Neural progenitor cell (in vitro differentiated cells): ENCODE measurements at regions not wholly inside any gene's neighbourhood (a gene's known extent, or its start where the extent isn't known, plus 50 kb on each side); places are given as distances from the start of the nearest gene placed in this dataset.

Source experiments
- DNase-seq: peaks from one replicate; pipeline ENCODE4 v3.0.0-alpha.2; 2016; ENCODE audit warnings: low spot score
- H2AFZ ChIP-seq: fragments of 200-600 bp; sonication (generic); replicated peaks from 2 replicates; pipeline ENCODE4 v1.6.1; 2016; ENCODE audit warnings: antibody characterized with exemption
- H3F3A ChIP-seq: fragments of 200-600 bp; sonication (generic); 2 replicates; pipeline ENCODE4 v1.6.1; 2016; ENCODE audit warnings: antibody characterized with exemption, low read depth
- H3K27ac ChIP-seq: fragments of 200-600 bp; sonication (generic); 2 replicates; pipeline ENCODE4 v1.5.1; 2016; ENCODE audit warnings: mild to moderate bottlenecking
- H3K27me3 ChIP-seq: fragments of 200-600 bp; sonication (generic); 2 replicates; pipeline ENCODE4 v1.6.1; 2016; ENCODE audit warnings: mild to moderate bottlenecking, moderate library complexity
- H3K36me3 ChIP-seq: fragments of 200-600 bp; sonication (generic); 2 replicates; pipeline ENCODE4 v1.5.1; 2016
- H3K4me1 ChIP-seq: fragments of 200-600 bp; sonication (generic); 2 replicates; pipeline ENCODE4 v1.6.1; 2016; ENCODE audit warnings: mixed run types
- H3K4me2 ChIP-seq: fragments of 200-600 bp; sonication (generic); 2 replicates; pipeline ENCODE4 v1.6.1; 2016
- H3K4me3 ChIP-seq: fragments of 200-600 bp; sonication (generic); 2 replicates; pipeline ENCODE4 v1.5.1; 2016
- H3K79me2 ChIP-seq: fragments of 200-600 bp; sonication (generic); 2 replicates; pipeline ENCODE4 v1.6.1; 2016; ENCODE audit warnings: low read depth
- H3K9ac ChIP-seq: fragments of 200-600 bp; sonication (generic); 2 replicates; pipeline ENCODE4 v1.6.1; 2016
- H3K9me3 ChIP-seq: fragments of 200-600 bp; sonication (generic); 2 replicates; pipeline ENCODE4 v1.5.1; 2016; ENCODE audit warnings: low read depth
- H4K20me1 ChIP-seq: fragments of 200-600 bp; sonication (generic); 2 replicates; pipeline ENCODE4 v1.6.1; 2016; ENCODE audit warnings: low read depth
- H3K27ac Mint-ChIP-seq: 3 replicates; pipeline ENCODE4 v1.8.0; 2021; ENCODE audit warnings: mixed read lengths
- H3K27me3 Mint-ChIP-seq: 2 replicates; pipeline ENCODE4 v1.8.0; 2022; ENCODE audit warnings: low read depth, mild to moderate bottlenecking, inconsistent platforms, moderate library complexity, mixed read lengths; ENCODE audit not compliant: insufficient read depth
- H3K36me3 Mint-ChIP-seq: 3 replicates; pipeline ENCODE4 v1.8.0; 2021; ENCODE audit warnings: mixed read lengths
- H3K4me1 Mint-ChIP-seq: 3 replicates; pipeline ENCODE4 v1.8.0; 2021; ENCODE audit warnings: mixed read lengths
- H3K4me3 Mint-ChIP-seq: 3 replicates; pipeline ENCODE4 v1.8.0; 2021; ENCODE audit warnings: mild to moderate bottlenecking, moderate library complexity, mixed read lengths
- H3K9me3 Mint-ChIP-seq: 3 replicates; pipeline ENCODE4 v1.8.0; 2020; ENCODE audit warnings: mixed read lengths
- EZH2 ChIP-seq: fragments of 200-600 bp; sonication (generic); IDR thresholded peaks from 2 replicates; pipeline ENCODE4 v1.6.1; 2017; ENCODE audit warnings: antibody characterized with exemption, mild to moderate bottlenecking, moderate library complexity
- EZH2phosphoT487 ChIP-seq: fragments of 200-600 bp; sonication (generic); IDR thresholded peaks from 2 replicates; pipeline ENCODE4 v1.6.1; 2017; ENCODE audit warnings: antibody characterized with exemption
- TF ChIP-seq, protein P1 (sequence below): fragments of 200-600 bp; sonication (generic); IDR thresholded peaks from 2 replicates; pipeline ENCODE4 v1.5.1; 2017; ENCODE audit warnings: antibody characterized with exemption, mild to moderate bottlenecking

GRCh38 chr15:61522411-61522810, 293.3 kb upstream of the RORA start:
- no peaks in the 10 kb centered on the region for H3K36me3 Mint-ChIP-seq

DNA sequence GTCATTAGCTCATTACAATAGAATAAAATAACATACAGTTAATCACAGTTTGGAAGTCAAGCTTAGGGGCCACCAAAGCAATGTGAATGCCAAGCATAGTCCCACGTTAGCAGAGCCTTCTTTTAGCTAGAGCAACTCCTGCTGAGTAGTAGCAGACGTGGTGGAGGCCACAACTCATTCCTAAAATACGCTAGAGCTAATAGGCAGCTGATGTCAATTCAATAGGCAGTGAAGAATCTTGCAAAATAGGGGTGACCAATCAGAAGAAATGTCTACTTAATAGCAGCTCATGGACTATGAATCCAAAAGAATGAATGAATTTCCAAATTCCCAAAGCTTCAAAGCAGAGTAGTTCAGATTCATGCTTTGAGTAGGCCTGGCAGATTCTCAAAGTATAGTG, 292.9 kb upstream of the RORA start:
- H3K4me3 Mint-ChIP-seq = no peak overlapping the region
- no peak overlapping the region for H3K4me3 ChIP-seq

More at GRCh38 chr15:61522411-61522810, 293.3 kb upstream of the RORA start:
- Histone ChIP-seq H3K9ac (no peak overlapping the region), H3K9me3 (no peaks in the 10 kb centered on the region), H3K27ac (no peak overlapping the region), H3K79me2 (no peaks in the 10 kb centered on the region), H3K4me2 (no peak overlapping the region), H3K4me1 (peaks cover 15% of the 10 kb centered on the region), H2AFZ (no peak overlapping the region), H3K36me3 (no peaks in the 10 kb centered on the region), H3K27me3 (no peaks in the 10 kb centered on the region), H3K4me3 (no peak overlapping the region), H3F3A (no peaks in the 10 kb centered on the region), H4K20me1 (no peaks in the 10 kb centered on the region)
- Mint-ChIP-seq H3K27ac (no peak overlapping the region), H3K4me3 (no peak overlapping the region), H3K27me3 (peaks cover 10% of the 10 kb centered on the region), H3K4me1 (peaks cover 3% of the 10 kb centered on the region), H3K9me3 (no peaks in the 10 kb centered on the region)
- no peak for TF ChIP-seq EZH2phosphoT487
- TF ChIP-seq, protein P1, sequence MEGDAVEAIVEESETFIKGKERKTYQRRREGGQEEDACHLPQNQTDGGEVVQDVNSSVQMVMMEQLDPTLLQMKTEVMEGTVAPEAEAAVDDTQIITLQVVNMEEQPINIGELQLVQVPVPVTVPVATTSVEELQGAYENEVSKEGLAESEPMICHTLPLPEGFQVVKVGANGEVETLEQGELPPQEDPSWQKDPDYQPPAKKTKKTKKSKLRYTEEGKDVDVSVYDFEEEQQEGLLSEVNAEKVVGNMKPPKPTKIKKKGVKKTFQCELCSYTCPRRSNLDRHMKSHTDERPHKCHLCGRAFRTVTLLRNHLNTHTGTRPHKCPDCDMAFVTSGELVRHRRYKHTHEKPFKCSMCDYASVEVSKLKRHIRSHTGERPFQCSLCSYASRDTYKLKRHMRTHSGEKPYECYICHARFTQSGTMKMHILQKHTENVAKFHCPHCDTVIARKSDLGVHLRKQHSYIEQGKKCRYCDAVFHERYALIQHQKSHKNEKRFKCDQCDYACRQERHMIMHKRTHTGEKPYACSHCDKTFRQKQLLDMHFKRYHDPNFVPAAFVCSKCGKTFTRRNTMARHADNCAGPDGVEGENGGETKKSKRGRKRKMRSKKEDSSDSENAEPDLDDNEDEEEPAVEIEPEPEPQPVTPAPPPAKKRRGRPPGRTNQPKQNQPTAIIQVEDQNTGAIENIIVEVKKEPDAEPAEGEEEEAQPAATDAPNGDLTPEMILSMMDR = no peak
- no peak for TF ChIP-seq EZH2
- DNase-seq = no peak

GRCh38 chr15:61519296-61519695, 290.2 kb upstream of the RORA start:
- no peak for TF ChIP-seq EZH2phosphoT487
- TF ChIP-seq EZH2 = no peak
- TF ChIP-seq, protein P1 = no peak
- Histone ChIP-seq H3K27ac (no peak overlapping the region), H3K36me3 (no peaks in the 10 kb centered on the region), H4K20me1 (no peaks in the 10 kb centered on the region), H3F3A (no peaks in the 10 kb centered on the region), H3K9ac (no peak overlapping the region), H2AFZ (peak overlapping the region; percentile 33), H3K4me1 (peaks cover 11% of the 10 kb centered on the region), H3K4me2 (peak overlapping the region; percentile 15), H3K79me2 (no peaks in the 10 kb centered on the region), H3K9me3 (no peaks in the 10 kb centered on the region), H3K27me3 (no peaks in the 10 kb centered on the region), H3K4me3 (no peak overlapping the region)
- Mint-ChIP-seq H3K27ac (no peak overlapping the region), H3K9me3 (no peaks in the 10 kb centered on the region), H3K36me3 (no peaks in the 10 kb centered on the region), H3K4me3 (no peak overlapping the region), H3K27me3 (peaks cover 3% of the 10 kb centered on the region), H3K4me1 (peaks cover 3% of the 10 kb centered on the region)
- no peak for DNase-seq

More for the DNA sequence above, 292.9 kb upstream of the RORA start:
- Mint-ChIP-seq H3K27ac (no peak overlapping the region), H3K36me3 (no peaks in the 10 kb centered on the region), H3K9me3 (no peaks in the 10 kb centered on the region), H3K27me3 (peaks cover 10% of the 10 kb centered on the region), H3K4me1 (peaks cover 3% of the 10 kb centered on the region)
- no peak overlapping the region for H3K27ac ChIP-seq
- H3K9me3 ChIP-seq = no peaks in the 10 kb centered on the region
- no peaks in the 10 kb centered on the region for H4K20me1 ChIP-seq
- no peaks in the 10 kb centered on the region for H3K27me3 ChIP-seq
- TF ChIP-seq, protein P1 = no peak
- no peak for TF ChIP-seq EZH2
- TF ChIP-seq EZH2phosphoT487 = no peak
- no peak for DNase-seq
- peaks cover 13% of the 10 kb centered on the region for H3K4me1 ChIP-seq
- H3F3A ChIP-seq = no peaks in the 10 kb centered on the region
- no peak overlapping the region for H3K9ac ChIP-seq
- no peak overlapping the region for H3K4me2 ChIP-seq
- H2AFZ ChIP-seq = no peak overlapping the region
- no peaks in the 10 kb centered on the region for H3K79me2 ChIP-seq
- no peaks in the 10 kb centered on the region for H3K36me3 ChIP-seq
